GM04503 (cell line): ENCODE measurements at regions not wholly inside any gene's neighbourhood (a gene's known extent, or its start where the extent isn't known, plus 50 kb on each side); places are given as distances from the start of the nearest gene placed in this dataset.

ENCODE experiments used
- DNase-seq: peaks from one replicate; pipeline ENCODE4 v3.0.0-alpha.2; 2012; ENCODE audit warnings: low read depth

DNA sequence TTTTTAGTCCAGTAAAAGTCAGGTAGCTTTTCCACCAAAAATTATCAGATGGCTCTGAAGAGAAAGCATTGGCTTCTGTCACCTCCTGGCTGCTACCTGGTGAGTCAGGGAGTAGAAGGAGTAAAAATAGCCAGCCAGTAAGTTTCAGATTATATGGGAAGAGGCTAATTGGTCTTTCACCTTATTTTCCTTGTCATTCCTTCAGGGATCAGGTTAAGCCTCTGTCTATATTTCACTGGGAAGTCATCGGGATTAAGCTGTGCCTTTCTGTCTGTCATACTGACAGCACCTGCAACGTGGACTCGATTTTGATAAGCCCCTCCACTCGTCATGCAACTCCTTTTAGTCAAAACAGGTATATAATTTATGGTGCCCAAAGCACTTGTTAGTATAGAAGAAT is 380.7 kb upstream of the CELF4 start:
- DNase-seq, result no peak

GRCh38 chr18:37944700-37945270 is 379.2 kb upstream of the CELF4 start:
- no peak for DNase-seq

- no peak for DNase-seq
These were observed 371.7 kb upstream of the CELF4 start for GRCh38 chr18:37937287-37937686.

- no peak for DNase-seq
These were observed 369.5 kb upstream of the CELF4 start for GRCh38 chr18:37935086-37935485.

DNA sequence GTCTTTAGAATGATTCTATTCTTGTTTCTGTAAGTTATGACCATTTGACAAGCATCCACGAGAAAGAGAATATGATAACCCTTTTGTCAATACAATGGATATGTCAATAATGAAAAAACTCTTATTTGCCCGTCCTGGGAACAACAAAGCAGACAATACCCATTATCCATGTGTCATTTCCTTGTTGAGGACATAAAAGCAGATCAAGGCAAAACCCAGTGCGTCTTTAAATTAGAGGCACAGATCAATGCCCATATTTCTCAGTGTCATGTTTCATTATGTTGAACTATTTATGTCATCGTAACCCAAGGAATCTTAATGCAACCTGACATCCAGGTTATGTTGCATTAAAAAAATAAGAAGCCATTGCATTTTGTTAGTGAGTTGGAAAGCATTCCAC is 365.0 kb upstream of the CELF4 start:
- DNase-seq, result no peak

DNA sequence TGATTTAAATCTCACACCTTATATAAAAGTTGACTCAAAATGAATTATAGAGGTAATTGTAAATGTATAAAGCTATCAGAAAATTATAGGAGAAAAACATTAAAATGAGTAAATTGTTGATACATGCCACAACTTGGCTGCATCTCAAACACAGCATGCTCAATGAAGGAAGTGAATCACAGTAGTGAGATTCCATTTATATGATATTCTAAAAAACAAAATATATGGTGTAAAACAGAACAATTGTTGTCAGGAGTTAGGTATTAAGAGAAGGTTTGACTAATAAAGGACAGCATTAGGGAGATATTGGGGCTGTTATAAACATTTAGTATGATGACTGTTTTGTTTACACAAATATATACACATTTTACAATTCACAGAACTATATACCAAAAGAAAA is 356.6 kb upstream of the CELF4 start:
- DNase-seq, result no peak

DNA sequence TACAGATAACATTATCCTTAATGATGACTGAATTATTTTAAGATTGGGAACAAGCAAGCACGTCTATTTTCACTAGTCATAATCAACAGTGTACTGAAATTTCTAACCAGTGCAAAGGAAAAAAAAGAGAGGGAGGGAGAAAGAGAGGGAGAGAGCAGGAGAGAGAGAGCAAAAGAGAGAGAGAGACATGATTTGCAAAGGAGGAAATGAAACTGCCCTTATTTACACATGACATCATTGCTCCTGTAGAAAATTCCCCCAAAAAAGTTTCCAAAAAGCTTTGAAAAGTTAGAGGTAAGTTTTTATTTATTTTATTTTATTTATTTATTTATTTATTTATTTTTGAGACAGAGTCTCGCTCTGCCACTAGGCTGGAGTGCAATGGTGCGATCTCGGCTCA is 355.3 kb upstream of the CELF4 start:
- no peak for DNase-seq

GRCh38 chr18:37913051-37913450 is 347.5 kb upstream of the CELF4 start:
- no peak for DNase-seq

DNA sequence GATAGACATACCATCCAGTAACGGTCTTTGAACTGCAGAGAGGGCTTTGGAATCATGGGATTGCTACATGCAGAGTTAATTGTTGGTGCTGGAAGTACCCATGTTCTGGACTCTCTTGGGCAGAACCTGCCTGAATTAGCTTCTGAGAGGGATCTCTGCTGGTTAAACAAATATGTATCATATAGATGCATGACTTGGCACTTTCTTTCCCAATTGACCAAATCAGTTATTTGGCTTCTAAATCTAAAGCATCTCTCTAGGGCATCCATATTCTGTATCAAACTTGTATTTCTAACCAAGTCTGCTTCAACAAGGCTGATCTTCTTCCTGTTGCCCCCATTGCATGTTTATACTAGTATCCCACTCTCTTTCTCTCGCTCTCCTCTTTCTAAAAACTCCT is 336.7 kb upstream of the CELF4 start:
- DNase-seq, result no peak

GRCh38 chr18:37900326-37900725 is 334.7 kb upstream of the CELF4 start:
- no peak for DNase-seq

DNA sequence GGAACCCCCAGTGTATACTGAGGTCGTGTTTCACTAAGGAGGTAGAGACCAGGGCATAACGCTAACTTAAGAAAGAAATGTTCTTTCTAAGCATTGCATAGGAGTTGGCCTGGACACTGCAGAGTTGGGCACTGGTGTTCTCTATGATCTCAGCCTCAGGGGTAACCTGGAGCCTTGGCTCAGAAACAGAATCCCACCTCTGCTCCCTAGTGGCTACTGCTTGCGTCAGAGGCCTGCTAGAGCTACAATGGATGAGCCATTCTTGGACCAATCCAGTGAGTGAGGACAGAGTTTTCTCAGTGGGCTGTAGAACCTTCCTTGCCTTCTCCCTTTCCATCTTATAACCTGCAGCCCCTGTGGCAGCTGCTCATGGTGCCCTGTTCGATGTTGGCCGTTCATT is 324.4 kb upstream of the CELF4 start:
- no peak for DNase-seq

- DNase-seq, result no peak
These were observed 309.1 kb upstream of the CELF4 start for GRCh38 chr18:37874721-37875120.

DNA sequence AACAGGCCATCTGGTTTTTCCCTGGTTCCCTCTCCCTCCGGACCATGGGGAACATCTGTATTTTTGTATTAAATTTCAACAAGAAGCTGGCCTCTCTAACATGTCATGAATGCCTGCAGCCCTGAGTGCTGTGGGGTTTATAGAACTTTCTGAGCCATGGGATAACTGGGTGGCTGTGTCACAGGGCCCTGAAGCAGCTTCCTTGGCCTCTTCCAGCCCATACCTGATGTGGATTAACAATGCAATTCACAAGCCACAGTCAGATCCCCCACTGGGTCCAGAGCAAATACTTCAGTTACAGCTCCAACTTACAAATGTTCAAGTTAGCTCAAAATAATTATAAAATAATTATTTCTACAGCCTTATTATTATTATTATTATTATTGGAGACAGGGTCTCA is 307.8 kb upstream of the CELF4 start:
- no peak for DNase-seq

GRCh38 chr18:37872562-37872961 is 307.0 kb upstream of the CELF4 start:
- DNase-seq, result no peak

- DNase-seq, result no peak
These were observed 306.0 kb upstream of the CELF4 start for GRCh38 chr18:37871561-37871960.

GRCh38 chr18:37869051-37869450 is 303.5 kb upstream of the CELF4 start:
- DNase-seq, result no peak

GRCh38 chr18:37864122-37864521 is 298.5 kb upstream of the CELF4 start:
- no peak for DNase-seq

DNA sequence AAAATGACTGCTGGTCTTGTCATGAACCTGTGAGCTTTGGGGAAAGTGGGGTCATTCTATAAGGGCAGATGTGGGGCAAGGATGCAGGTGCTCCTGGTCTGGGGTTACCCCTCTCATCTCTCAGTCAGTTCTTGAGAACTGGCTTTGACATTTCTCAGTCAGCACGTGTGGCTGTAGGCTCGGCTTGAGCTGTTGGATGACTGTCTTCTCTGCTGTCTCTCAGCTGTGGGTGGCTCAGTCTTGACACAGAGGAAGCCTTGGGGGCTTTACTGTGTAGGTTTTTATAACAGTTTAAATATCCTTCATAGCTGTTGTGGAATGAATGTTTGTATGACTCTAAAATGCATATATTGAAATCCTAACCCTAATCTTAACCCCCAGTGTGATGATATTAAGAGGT is 296.4 kb upstream of the CELF4 start:
- no peak for DNase-seq

- DNase-seq, result no peak
These were observed 288.8 kb upstream of the CELF4 start for GRCh38 chr18:37854396-37854795.

DNA sequence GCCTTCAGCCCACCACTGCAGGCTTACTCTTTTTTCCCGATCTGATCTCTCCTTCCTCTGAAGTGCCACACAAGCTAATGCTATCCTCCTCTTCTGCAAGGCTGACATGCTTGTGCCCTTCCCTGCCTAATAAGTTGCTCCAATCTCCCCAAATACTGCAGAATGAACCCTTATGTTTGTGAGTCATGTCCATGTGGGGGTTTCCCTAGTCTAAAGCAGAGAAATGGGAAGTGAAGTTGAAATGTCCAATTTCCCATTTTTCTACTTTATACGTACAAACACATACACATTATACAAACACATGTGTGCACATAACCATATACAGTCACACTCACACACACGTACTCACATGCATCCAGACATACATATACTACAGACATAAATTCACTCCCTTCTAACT is 288.1 kb upstream of the CELF4 start:
- DNase-seq, result no peak

DNA sequence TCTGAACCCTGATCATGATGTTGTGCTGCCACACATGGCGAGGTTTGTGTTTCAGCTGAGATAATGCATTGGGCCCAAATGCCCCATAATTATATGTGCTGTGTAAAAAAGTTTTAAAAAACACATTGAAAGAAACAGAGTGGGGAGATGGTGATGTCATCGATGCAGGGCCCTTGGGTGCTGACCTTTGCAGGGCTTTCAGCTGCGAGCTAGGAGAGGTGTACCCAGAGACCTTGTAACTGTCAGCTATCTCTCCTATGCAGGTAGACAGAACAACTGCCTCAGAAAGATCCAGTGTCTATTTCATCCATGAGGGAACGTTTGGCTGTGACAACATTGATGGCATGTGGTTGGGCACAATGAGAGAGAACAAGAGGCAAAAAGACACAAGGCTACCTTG is 286.9 kb upstream of the CELF4 start:
- no peak for DNase-seq

GRCh38 chr18:37847544-37847943 is 281.9 kb upstream of the CELF4 start:
- DNase-seq, result no peak

GRCh38 chr18:37846996-37847395 is 281.4 kb upstream of the CELF4 start:
- no peak for DNase-seq

GRCh38 chr18:37845498-37845897 is 279.9 kb upstream of the CELF4 start:
- no peak for DNase-seq
